ENCODE measurements at regions not wholly inside any gene's neighbourhood (a gene's known extent, or its start where the extent isn't known, plus 50 kb on each side); places are given as distances from the start of the nearest gene placed in this dataset.
"Not testable (repeated sequence)": the region's sequence is repeated elsewhere in the genome, so short reads cannot be mapped to it uniquely, and the experiment has no call there.

DNA sequence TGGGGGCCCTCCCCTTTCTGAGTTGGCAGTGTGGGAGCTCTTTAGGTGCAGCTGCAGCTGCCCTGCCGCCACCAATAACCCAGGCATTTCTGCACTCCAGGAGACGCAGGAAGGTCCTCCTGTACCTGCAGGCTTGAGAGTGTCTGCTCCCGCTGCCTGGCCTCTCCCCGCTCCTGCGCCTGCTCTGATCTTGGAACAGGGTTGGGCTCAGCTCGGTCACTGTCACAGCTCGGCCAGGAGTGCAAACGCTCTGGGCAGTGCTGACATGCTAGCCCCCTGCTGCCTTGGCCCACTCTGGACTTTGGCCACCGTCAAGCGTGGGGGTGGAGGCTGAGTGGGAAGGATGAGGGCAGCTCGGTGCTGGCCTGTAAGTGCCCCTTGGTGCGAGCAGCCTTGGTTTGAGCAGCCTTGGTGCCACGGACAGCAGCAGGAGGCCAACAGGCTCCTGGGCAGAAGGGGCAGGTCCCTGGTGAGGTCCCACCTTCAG lies 738.1 kb upstream of the GJE1 start:
- Histone ChIP-seq H3K4me1 (no peaks in the 10 kb centered on the region), H3K9me3 (no peaks in the 10 kb centered on the region), H3K27ac (no peak overlapping the region), H3K27me3 (no peaks in the 10 kb centered on the region), H3K4me3 (no peak overlapping the region), H3K36me3 (no peaks in the 10 kb centered on the region)
- no peak for DNase-seq (ENCODE audit: low spot score)
- TF ChIP-seq, protein P1, sequence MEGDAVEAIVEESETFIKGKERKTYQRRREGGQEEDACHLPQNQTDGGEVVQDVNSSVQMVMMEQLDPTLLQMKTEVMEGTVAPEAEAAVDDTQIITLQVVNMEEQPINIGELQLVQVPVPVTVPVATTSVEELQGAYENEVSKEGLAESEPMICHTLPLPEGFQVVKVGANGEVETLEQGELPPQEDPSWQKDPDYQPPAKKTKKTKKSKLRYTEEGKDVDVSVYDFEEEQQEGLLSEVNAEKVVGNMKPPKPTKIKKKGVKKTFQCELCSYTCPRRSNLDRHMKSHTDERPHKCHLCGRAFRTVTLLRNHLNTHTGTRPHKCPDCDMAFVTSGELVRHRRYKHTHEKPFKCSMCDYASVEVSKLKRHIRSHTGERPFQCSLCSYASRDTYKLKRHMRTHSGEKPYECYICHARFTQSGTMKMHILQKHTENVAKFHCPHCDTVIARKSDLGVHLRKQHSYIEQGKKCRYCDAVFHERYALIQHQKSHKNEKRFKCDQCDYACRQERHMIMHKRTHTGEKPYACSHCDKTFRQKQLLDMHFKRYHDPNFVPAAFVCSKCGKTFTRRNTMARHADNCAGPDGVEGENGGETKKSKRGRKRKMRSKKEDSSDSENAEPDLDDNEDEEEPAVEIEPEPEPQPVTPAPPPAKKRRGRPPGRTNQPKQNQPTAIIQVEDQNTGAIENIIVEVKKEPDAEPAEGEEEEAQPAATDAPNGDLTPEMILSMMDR (IDR thresholded peaks at IDR 0.05) = no peak

DNA sequence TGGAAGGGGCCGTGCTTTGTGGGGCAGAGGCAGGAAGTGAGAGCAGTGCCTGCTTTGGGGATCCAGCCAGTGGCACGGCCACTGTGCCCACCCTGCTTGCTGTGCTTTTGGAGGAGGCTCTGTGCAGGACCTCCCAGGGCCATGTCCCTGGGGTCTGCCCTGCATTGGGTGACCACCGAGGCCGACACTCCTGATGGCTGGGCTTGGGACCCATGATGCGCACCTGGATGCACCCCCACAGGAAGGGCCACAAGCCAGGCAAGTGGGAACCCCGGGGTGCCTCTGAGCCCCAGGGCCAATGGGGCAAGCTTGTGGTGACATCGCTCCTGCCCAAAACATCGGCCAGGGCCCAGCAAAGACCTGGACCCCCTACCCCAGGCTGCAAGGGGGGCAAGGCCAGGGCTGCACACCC lies 738.6 kb upstream of the GJE1 start:
- TF ChIP-seq, protein P1 (IDR thresholded peaks at IDR 0.05) = no peak
- H3K9me3 ChIP-seq = no peaks in the 10 kb centered on the region
- H3K27me3 ChIP-seq = no peaks in the 10 kb centered on the region
- DNase-seq (ENCODE audit: low spot score) = no peak
- H3K4me3 ChIP-seq = no peak overlapping the region
- no peak overlapping the region for H3K27ac ChIP-seq
- H3K4me1 ChIP-seq = no peaks in the 10 kb centered on the region
- H3K36me3 ChIP-seq = no peaks in the 10 kb centered on the region

DNA sequence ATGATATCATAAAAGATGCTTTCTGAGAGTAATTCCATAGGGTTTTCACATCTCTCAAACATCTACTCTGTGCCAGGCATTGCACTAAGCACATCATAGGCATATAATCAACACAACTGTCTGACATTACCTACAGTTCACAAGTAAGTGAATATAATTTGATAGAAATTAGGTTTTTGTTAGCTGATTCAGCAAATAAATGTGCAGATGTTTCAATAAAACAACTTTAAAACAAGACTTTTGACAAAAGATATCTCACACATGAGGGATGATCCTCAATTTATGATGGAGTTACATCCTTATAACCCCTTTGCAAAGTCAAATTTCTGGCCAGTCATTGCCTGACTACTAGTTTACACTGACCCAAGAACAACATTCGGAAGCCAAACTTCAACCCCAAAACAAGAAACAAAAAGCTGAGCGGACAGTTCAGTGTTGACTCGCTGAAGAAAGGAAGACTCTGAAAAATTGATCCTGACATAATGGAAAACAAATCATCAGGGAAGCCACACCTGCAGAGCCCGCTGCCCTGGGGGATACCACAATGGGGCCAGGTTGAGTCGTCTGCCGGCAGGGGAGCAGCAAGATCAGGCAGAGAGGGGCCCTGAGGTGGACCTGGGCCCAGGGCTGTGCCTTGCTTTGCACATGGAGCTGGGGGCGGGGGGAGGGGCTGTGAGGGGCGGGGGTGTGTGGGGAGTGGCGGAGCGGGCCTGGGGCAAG lies 739.2 kb upstream of the GJE1 start:
- H3K4me3 ChIP-seq = no peak overlapping the region
- H3K36me3 ChIP-seq = no peaks in the 10 kb centered on the region
- DNase-seq (ENCODE audit: low spot score) = no peak
- TF ChIP-seq, protein P1 (IDR thresholded peaks at IDR 0.05) = no peak
- no peaks in the 10 kb centered on the region for H3K27me3 ChIP-seq
- no peaks in the 10 kb centered on the region for H3K4me1 ChIP-seq
- H3K27ac ChIP-seq = no peak overlapping the region
- no peaks in the 10 kb centered on the region for H3K9me3 ChIP-seq

DNA sequence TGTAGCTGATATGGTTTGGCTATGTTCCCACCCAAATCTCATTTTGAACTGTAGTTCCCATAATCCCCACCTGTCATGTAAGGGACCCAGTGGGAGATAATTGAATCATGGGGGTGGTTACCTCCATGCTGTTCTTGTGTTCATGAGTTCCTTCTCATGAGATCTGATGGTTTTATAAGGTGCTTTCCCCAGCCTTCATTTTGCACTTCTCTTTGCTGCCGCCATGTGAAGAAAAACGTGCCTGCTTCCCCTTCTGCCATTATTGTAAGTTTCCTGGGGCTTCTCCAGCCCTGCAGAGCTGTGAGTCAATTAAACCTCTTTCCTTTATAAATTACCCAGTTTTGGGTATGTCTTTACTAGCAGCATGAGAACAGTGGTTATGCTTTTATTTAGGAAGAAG lies 741.6 kb upstream of the GJE1 start:
- not testable (repeated sequence) for H3K9me3 ChIP-seq; H3K36me3 ChIP-seq; H3K4me1 ChIP-seq; H3K27ac ChIP-seq; DNase-seq (ENCODE audit: low spot score); H3K27me3 ChIP-seq; H3K4me3 ChIP-seq

DNA sequence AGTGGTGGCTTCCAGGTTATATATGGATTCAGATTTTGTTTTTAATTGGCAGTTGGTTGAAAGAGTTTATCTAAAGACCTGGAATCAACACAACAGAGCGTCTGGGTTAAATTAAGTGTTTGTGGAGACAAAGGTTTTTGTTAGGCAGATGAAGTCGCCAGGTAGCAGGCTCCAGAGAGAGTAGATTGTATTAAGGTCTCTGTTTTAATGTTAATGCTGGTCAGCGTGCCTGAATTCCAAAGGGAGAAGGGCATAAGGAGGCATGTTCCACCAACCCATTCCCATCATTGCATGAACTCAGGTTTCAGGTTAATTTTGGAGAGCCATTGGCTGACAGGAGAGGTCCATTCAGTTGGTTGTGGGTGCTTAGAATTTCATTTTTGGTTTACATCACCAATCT lies 744.1 kb upstream of the GJE1 start:
- DNase-seq (ENCODE audit: low spot score) = no peak
- H3K4me3 ChIP-seq = no peak overlapping the region

DNA sequence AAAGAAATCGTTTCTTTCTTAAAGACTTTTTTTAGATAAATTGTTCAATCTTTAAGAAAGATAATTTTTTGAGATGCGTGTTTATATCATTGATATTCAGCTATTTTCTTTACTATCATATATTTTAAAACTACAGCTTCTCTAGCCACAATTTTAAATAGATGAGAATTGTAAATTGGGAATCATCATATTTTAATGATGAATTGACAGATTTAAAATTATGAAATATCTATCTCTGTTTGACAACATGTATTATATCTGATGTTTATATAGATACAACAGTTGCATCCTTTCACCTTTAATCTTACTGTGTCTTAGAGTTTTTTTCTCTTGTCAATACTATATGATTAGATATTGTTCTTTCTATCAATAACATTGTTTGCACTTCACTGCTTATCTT lies 762.3 kb upstream of the GJE1 start:
- no peak overlapping the region for H3K4me3 ChIP-seq
- H3K4me1 ChIP-seq = no peaks in the 10 kb centered on the region
- H3K9me3 ChIP-seq = no peaks in the 10 kb centered on the region
- no peaks in the 10 kb centered on the region for H3K27me3 ChIP-seq
- TF ChIP-seq, protein P1 (IDR thresholded peaks at IDR 0.05) = no peak
- H3K27ac ChIP-seq = no peak overlapping the region
- H3K36me3 ChIP-seq = no peaks in the 10 kb centered on the region
- DNase-seq (ENCODE audit: low spot score) = no peak

More for the DNA sequence above, 744.1 kb upstream of the GJE1 start:
- Histone ChIP-seq H3K36me3 (no peaks in the 10 kb centered on the region), H3K9me3 (no peaks in the 10 kb centered on the region), H3K4me1 (no peaks in the 10 kb centered on the region), H3K27me3 (no peaks in the 10 kb centered on the region), H3K27ac (no peak overlapping the region)
- TF ChIP-seq, protein P1 (IDR thresholded peaks at IDR 0.05) = no peak

DNA sequence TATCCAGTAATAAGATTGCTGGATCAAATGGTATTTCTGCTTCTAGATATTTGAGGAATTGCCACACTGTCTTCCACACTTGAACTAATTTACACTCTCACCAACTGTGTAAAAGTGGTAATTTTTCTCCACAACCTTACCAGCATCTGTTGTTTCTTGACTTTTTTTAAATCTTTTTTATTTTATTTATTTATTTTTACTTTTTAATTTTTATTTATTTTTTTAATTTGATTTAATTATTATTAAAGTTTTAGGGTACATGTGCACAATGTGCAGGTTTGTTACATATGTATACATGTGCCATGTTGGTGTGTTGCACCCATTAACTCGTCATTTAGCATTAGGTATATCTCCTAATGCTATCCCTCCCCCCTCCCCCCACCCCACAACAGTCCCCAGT lies 765.9 kb upstream of the GJE1 start:
- H3K4me1 ChIP-seq; H3K9me3 ChIP-seq; DNase-seq (ENCODE audit: low spot score); H3K36me3 ChIP-seq; H3K4me3 ChIP-seq; H3K27ac ChIP-seq; H3K27me3 ChIP-seq: not testable (repeated sequence)

All from right atrium auricular region (tissue), 2 donors.